GM19351 (cell line): ENCODE measurements at regions not wholly inside any gene's neighbourhood (a gene's known extent, or its start where the extent isn't known, plus 50 kb on each side); places are given as distances from the start of the nearest gene placed in this dataset.

Experiments used
- ATAC-seq: cut with Tn5 transposase; IDR thresholded peaks from one replicate; pipeline ENCODE4 v1.9.1; 2021; ENCODE audit warnings: mild to moderate bottlenecking, moderate library complexity; ENCODE audit not compliant: unreplicated experiment

GRCh38 chr21:28439251-28439650 is 553.4 kb downstream of the LTN1 start:
- ATAC-seq = no peak

GRCh38 chr21:28437061-28437460 is 555.6 kb downstream of the LTN1 start:
- no peak for ATAC-seq

- ATAC-seq = no peak
These were observed 556.3 kb downstream of the LTN1 start for GRCh38 chr21:28436286-28436932.

GRCh38 chr21:28431527-28432200 is 561.0 kb downstream of the LTN1 start:
- ATAC-seq = no peak

GRCh38 chr21:28431022-28431421 is 561.7 kb downstream of the LTN1 start:
- no peak for ATAC-seq

- no peak for ATAC-seq
These were observed 563.5 kb downstream of the LTN1 start for GRCh38 chr21:28429161-28429560.

- ATAC-seq = no peak
These were observed 565.2 kb downstream of the LTN1 start for GRCh38 chr21:28427394-28428022.

- ATAC-seq = no peak
These were observed 566.1 kb downstream of the LTN1 start for GRCh38 chr21:28426545-28426944.

- no peak for ATAC-seq
These were observed 569.0 kb downstream of the LTN1 start for GRCh38 chr21:28423521-28424190.

- no peak for ATAC-seq
These were observed 570.8 kb downstream of the LTN1 start for GRCh38 chr21:28421716-28422524.

- ATAC-seq = no peak
These were observed 572.9 kb downstream of the LTN1 start for GRCh38 chr21:28419811-28420210.

GRCh38 chr21:28418726-28419514 is 573.8 kb downstream of the LTN1 start:
- ATAC-seq = no peak

- ATAC-seq = no peak
These were observed 582.4 kb downstream of the LTN1 start for GRCh38 chr21:28410256-28410655.

- no peak for ATAC-seq
These were observed 590.1 kb downstream of the LTN1 start for GRCh38 chr21:28402616-28402989.

- ATAC-seq = no peak
These were observed 595.6 kb downstream of the LTN1 start for GRCh38 chr21:28397040-28397439.

GRCh38 chr21:28396421-28396820 is 596.3 kb downstream of the LTN1 start:
- no peak for ATAC-seq

GRCh38 chr21:28393279-28393678 is 599.4 kb downstream of the LTN1 start:
- ATAC-seq = no peak

GRCh38 chr21:28391938-28392849 is 600.5 kb downstream of the LTN1 start:
- no peak for ATAC-seq

GRCh38 chr21:28387220-28387619 is 605.5 kb downstream of the LTN1 start:
- no peak for ATAC-seq
